ENCODE measurements at regions not wholly inside any gene's neighbourhood (a gene's known extent, or its start where the extent isn't known, plus 50 kb on each side); places are given as distances from the start of the nearest gene placed in this dataset.

GRCh38 chr2:144707736-144708326 lies 187.9 kb upstream of the ZEB2 start:
- DNase-seq: no peak

DNA sequence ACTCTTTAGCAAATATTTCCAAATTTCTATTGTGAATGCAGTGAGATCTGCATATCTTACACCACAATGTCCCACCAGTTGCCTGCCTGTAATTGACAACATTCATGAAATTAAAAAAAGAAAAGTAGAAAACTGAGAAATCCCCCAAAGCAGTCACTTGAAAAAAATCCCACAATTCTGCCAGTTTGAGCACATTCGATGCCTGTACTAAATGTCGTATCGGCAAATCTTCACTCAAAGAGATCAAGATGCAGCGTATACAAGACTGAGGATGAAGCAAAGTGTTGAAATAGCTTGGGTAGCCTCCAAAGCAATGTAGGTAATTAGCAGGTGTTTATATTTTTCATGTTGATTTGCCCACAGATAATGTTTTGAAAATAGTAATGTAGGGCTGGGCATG lies 186.7 kb upstream of the ZEB2 start:
- DNase-seq: no peak

- no peak for DNase-seq
Observed at GRCh38 chr2:144705328-144706245, 185.7 kb upstream of the ZEB2 start.

- DNase-seq: no peak
Observed at GRCh38 chr2:144704709-144705095, 184.8 kb upstream of the ZEB2 start.

DNA sequence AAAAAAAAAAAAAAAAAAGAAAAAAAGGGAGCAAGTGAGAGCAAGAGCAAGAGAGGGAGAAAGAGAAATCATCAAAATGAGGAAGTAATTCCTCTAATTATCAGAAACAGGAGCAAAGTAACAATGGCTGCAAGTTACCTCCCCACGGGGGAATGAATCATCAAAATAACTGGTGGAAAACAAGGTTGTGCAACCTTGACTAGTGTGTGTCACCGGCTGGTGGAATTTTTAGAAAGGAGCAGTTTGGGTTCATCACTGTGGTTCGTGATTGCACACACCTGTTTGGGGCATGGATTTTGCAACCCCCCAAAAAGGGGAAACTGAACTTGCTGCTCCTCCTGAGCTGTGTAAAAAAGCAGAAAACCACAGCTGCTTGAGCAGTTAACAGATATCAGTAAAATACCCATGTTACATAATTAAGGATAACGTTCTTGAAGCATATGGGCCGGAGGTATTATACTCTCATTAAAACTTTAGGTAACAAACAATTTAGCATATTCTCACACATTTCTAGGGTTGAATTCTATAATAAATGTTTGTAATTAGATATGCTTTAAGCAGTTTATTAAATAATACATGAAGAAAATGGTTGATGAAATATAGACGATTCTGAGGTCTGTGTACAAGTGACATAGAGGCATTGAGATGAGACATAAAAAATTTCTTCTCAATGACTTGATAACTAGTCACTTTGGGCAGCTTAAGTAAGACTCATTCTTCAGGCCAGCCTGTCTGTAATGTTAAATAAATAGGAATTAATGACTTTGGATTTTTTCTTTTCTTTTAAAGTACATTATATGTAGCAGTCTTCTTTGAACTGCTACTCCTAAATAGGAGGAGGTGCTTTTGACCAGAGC lies 184.2 kb upstream of the ZEB2 start:
- DNase-seq: no peak

GRCh38 chr2:144702051-144702450 lies 182.1 kb upstream of the ZEB2 start:
- DNase-seq: no peak

- DNase-seq: no peak
Observed at GRCh38 chr2:144701259-144701658, 181.3 kb upstream of the ZEB2 start.

- DNase-seq: no peak
Observed at GRCh38 chr2:144698156-144698555, 178.2 kb upstream of the ZEB2 start.

DNA sequence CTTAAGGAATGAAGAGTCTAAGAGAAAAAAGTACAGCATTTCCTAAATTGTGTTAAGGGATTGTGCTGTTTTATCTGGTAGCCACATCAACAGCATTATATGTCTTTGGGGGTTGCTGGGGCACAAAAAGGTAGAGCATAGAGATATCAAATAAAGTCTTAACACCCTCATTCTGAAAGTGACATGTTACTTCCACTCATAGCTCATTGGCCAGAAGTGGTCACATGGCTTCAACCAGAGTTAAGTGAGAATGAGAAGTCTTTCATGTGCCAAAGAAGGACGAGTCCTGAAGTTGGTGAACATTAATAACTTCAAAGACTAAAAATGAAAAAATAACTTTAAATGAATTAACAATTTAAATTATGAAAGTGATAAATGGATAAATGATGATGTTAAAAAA lies 175.7 kb upstream of the ZEB2 start:
- DNase-seq: no peak

GRCh38 chr2:144694456-144694855 lies 174.5 kb upstream of the ZEB2 start:
- DNase-seq: no peak

DNA sequence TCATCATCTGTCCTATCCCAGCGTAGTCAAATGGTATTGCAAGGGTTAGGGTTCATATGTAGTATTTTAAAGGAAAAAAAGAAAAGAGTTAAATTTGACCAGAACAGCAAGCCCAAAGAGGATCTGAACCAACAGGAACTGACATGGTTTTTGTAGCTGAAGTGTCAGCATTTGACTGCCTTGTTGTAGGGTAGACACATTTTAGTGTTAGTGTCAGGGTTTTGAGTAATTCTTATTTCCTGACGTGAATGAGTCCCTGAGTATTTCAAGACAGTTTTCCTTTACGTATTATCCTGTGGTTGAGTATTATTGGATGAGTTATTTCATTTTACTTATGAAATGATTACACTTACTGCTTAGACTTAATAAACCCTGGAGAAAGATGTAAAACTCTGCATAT lies 173.3 kb upstream of the ZEB2 start:
- DNase-seq: no peak

GRCh38 chr2:144692661-144693060 lies 172.7 kb upstream of the ZEB2 start:
- no peak for DNase-seq

DNA sequence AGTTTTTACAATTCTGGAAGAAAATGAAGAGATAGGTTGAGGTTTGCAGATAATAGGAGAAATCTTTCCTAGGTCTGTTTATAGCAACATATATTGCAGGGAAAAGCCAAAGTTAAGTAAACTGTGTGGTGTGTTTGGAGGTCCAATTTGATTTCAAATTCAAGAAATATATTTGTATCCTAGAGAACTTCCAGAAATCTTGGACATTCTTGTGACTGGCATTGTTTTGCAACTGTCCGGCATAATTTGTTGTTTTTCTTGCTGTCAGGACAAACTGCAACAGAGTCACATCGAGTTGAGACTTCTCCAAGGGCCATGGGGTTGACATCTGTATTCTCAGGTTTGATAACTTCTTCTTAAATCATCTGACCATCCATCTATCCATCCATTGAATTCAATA lies 170.9 kb upstream of the ZEB2 start:
- no peak for DNase-seq

DNA sequence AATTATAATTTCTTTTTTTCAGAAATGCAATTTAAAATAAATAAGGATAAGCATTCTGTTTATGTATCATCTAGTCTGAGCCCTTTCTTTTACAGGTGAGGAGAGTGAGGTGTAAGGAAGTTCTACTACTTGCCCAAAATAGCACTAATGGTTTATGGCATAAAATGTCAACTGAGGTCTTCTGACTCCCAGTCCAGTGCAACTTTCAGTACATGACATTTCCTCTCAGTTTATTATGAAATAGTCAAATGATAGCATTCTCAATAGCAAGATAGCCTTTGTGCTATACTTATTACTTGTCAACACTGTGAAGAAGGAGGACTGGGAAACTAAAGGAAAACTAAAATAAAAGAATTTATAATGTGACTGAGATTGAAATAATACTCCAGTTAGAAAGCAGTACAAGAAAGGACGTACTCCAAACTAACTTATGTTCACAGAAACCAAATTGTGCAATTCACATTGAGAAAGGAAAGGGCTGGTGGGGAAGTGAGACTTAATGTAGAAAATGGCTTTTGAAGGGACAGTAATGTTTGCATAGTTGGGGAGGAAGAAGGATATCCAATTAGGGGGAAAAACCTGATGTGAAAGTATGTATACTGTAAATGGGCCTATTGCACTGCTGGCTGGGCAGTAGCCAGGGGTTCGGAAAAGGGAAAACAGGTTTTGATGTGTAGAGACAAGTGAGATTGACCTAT lies 166.7 kb upstream of the ZEB2 start:
- DNase-seq: no peak

DNA sequence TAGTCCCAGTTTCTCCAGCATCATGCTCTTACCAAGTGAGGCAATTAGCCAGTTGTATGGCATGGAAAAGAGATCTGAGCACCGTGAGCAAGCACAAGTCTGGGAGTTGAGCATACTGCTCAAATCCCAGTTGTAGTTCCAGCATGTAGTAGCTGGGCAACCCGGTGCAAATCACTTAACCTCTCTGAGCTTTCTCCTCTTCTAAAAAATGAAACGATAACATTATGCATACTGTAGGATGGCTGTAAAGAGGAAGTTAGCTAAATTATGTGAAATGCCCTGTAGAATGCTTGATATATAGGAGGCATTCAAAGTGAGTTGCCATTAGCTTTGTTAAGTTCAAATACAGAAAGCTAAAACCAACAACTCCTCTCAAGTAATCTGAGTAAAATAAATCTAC lies 164.0 kb upstream of the ZEB2 start:
- no peak for DNase-seq

GRCh38 chr2:144683107-144683753 lies 163.3 kb upstream of the ZEB2 start:
- no peak for DNase-seq

- no peak for DNase-seq
Observed at GRCh38 chr2:144682248-144682647, 162.3 kb upstream of the ZEB2 start.

GRCh38 chr2:144681389-144681788 lies 161.5 kb upstream of the ZEB2 start:
- no peak for DNase-seq

DNA sequence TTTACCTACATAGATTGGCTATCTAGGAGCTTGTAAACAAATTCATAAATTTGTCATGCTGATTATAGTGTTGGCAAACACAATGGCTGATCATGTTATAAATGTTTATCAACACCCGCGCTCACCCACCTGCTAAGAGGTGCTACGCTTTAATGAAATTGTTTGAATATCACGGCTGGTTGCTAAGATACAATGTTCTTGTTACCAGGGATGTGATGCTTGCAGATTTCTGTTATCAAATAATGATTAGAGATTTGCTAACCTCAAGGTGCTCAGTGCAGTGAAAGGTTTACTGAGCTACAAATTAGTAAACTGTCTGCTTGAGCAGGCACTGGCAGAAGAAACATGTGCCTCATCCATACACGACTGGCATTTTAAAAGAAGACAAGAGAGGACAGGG lies 160.0 kb upstream of the ZEB2 start:
- DNase-seq: no peak

DNA sequence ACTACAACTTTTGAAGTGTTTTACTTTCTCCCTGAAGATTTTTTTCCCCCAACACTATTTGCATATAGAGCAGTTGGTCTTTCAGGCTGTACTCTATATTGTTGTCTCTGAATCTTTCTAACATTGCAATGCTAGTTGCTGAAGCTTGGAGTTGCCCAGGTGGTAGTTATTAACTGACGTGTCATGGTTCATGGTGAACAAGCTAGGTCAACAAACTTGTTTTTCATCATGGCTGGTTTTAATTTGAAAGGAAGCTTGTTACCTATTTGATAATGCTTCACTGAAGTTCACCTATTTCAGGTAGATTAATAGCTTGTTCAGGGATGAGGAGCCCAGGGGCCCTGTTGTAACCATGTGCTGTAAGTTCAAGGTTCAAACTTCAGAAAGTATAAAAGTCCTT lies 158.8 kb upstream of the ZEB2 start:
- no peak for DNase-seq

DNA sequence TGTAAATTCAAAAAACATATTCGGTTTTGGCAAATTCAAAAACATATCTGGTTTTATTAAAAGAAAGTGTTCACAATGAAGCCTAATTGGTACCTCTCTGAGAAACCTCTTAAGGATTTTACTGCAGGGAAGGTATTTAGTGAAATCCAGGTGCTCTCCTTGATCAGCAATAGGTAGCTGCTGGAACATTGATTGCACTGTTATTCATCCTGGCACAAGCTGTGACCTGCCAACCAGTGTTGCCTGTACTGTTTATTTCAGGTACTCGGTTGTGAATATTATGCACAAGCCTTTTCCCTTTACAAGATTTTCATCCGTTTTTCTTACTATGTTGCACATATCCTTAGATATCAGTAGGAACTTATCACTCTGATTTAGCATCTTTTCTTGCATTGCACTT lies 155.8 kb upstream of the ZEB2 start:
- no peak for DNase-seq

- DNase-seq: no peak
Observed at GRCh38 chr2:144675331-144675730, 155.4 kb upstream of the ZEB2 start.

GRCh38 chr2:144674071-144674470 lies 154.2 kb upstream of the ZEB2 start:
- DNase-seq: no peak
